Thyroid gland (tissue), 4 donors: ENCODE measurements at regions not wholly inside any gene's neighbourhood (a gene's known extent, or its start where the extent isn't known, plus 50 kb on each side); places are given as distances from the start of the nearest gene placed in this dataset.
"Not testable (repeated sequence)": the region's sequence is repeated elsewhere in the genome, so short reads cannot be mapped to it uniquely, and the experiment has no call there.

Experiments
- DNase-seq, 2 donors: peaks; one replicate each; pipeline ENCODE4 v3.0.0-alpha.2; 2019
- H3K27ac ChIP-seq, 3 donors: fragments of 200-600 bp; sonication (generic); 1 replicate in 2 of 3; 2 replicates in 1 of 3; pipeline ENCODE4 v1.5.1; 2016 to 2019; ENCODE audit warnings: mild to moderate bottlenecking in 1 of 3, moderate library complexity in 1 of 3
- H3K27me3 ChIP-seq: fragments of 200-600 bp; sonication (generic); one replicate; pipeline ENCODE4 v1.5.1; 2019
- H3K36me3 ChIP-seq, 2 donors: fragments of 200-600 bp; sonication (generic); one replicate each; pipeline ENCODE4 v1.5.1; 2016 to 2019
- H3K4me1 ChIP-seq, 2 donors: fragments of 200-600 bp; sonication (generic); one replicate each; pipeline ENCODE4 v1.5.1; 2017 to 2019
- H3K4me3 ChIP-seq, 3 donors: fragments of 200-600 bp; sonication (generic); replicated peaks in 1 of 3; 1 replicate in 2 of 3; 2 replicates in 1 of 3; pipeline ENCODE4 v1.5.1; 2016; ENCODE audit warnings: mild to moderate bottlenecking in 1 of 3
- H3K9me3 ChIP-seq: fragments of 200-600 bp; sonication (generic); one replicate; pipeline ENCODE4 v1.5.1; 2017
- POLR2A ChIP-seq, 2 donors: fragments of 450-650 bp; IDR thresholded peaks; one replicate each; pipeline ENCODE4 v1.6.1; 2017; ENCODE audit warnings: antibody characterized with exemption in 2 of 2, mild to moderate bottlenecking in 2 of 2, moderate library complexity in 1 of 2
- WGBS, 2 donors: methylation state at CpG; one replicate each; pipeline ENCODE4 v1.1.5; 2017; 5-methylcytosine and 5-hydroxymethylcytosine counted together
- intact Hi-C: fragments of 100-400 bp; cut with DNase I; formaldehyde crosslinking; loops from one replicate; pipeline ENCODE4 v1.15.1; 2023
- TF ChIP-seq, protein P1 (sequence below), 6 experiments: fragments of 200-600 bp in 3 of 6; fragments of 450-650 bp in 3 of 6; sonication (generic) in 3 of 6; IDR thresholded peaks; one replicate each; pipeline ENCODE4 v1.5.1; 2016 to 2019; ENCODE audit warnings: antibody characterized with exemption in 6 of 6, mild to moderate bottlenecking in 2 of 6, inconsistent platforms in 1 of 6, moderate library complexity in 1 of 6

DNA sequence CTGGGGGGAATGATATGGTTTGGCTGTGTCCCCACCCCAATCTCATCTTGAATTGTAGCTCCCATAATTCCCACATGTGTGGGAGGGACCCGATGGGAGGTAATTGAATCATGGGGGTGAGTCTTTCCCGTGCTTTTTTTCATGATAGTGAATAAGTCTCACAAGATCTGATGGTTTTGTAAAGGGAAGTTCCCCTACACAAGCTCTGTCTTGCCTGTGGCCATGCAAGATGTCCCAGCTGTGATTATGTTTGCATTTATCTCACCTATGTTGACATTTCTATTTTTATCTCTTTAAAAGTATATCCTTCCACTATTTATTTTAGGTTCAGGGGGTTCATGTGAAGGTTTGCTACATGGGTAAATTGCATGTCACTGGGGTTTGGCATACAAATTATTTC is 323.9 kb upstream of the GLI3 start:
- Histone ChIP-seq H3K4me3 (no peak overlapping the region), H3K9me3 (no peaks in the 10 kb centered on the region), H3K4me1 (no peaks in the 10 kb centered on the region), H3K27ac (no peak overlapping the region), H3K27me3 (no peaks in the 10 kb centered on the region), H3K36me3 (no peaks in the 10 kb centered on the region)
- WGBS, 2 donors, result 93 to 98% methylated on average over 2 of the region's 2 CpGs
- TF ChIP-seq POLR2A (IDR thresholded peaks at IDR 0.05), result no peak
- intact Hi-C loops, result no loop called here
- DNase-seq, result no peak

DNA sequence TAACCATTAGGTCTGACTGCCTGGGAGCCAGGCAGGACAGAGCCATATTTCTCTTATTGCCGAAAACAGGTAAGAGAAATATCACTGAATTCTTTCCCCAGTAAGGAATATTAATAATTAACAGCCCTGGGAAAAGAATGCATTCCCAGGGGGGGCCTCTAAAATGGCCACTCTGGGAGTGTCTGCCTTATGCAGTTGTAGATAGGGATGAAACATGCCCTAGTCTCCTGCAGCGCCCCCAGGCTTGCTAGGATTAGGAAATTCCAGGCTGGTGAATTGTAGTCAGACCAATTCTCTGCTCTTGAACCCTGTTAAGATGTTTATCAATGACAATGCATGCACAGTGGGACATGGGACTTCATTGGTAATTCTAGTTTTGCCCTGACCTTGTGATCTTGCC is 317.9 kb upstream of the GLI3 start:
- H3K4me1 ChIP-seq, intact Hi-C loops, H3K36me3 ChIP-seq, H3K9me3 ChIP-seq, DNase-seq, H3K4me3 ChIP-seq, H3K27me3 ChIP-seq, H3K27ac ChIP-seq: not testable (repeated sequence)
- 86 to 91% methylated on average over 2 of the region's 2 CpGs for WGBS, 2 donors

DNA sequence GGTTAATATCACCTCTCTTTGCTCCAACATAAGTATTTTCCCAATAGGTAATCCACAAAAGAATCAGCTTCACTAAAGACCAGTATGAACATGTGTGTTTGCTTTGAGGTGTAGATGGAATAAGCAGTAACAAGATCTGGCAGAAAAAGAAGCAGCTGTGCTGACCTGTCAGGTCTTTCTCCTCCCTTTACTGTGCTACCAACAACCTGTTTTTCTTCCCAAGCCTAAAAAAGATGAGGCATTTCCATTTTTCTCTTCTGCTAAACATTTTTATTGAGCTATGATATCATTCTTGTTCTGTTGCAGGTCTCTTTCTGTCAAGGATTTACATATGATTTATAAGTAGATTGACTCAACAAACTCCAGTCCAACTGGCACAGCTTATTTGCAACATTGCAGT is 315.2 kb upstream of the GLI3 start:
- DNase-seq, result no peak
- H3K36me3 ChIP-seq, result no peaks in the 10 kb centered on the region
- H3K27ac ChIP-seq, result no peak overlapping the region
- intact Hi-C loops, result no loop called here
- H3K4me3 ChIP-seq, result no peak overlapping the region
- no peaks in the 10 kb centered on the region for H3K27me3 ChIP-seq
- TF ChIP-seq POLR2A (IDR thresholded peaks at IDR 0.05), result no peak
- TF ChIP-seq, protein P1, sequence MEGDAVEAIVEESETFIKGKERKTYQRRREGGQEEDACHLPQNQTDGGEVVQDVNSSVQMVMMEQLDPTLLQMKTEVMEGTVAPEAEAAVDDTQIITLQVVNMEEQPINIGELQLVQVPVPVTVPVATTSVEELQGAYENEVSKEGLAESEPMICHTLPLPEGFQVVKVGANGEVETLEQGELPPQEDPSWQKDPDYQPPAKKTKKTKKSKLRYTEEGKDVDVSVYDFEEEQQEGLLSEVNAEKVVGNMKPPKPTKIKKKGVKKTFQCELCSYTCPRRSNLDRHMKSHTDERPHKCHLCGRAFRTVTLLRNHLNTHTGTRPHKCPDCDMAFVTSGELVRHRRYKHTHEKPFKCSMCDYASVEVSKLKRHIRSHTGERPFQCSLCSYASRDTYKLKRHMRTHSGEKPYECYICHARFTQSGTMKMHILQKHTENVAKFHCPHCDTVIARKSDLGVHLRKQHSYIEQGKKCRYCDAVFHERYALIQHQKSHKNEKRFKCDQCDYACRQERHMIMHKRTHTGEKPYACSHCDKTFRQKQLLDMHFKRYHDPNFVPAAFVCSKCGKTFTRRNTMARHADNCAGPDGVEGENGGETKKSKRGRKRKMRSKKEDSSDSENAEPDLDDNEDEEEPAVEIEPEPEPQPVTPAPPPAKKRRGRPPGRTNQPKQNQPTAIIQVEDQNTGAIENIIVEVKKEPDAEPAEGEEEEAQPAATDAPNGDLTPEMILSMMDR (IDR thresholded peaks at IDR 0.05), result no peak
- no peaks in the 10 kb centered on the region for H3K4me1 ChIP-seq
- H3K9me3 ChIP-seq, result no peaks in the 10 kb centered on the region

DNA sequence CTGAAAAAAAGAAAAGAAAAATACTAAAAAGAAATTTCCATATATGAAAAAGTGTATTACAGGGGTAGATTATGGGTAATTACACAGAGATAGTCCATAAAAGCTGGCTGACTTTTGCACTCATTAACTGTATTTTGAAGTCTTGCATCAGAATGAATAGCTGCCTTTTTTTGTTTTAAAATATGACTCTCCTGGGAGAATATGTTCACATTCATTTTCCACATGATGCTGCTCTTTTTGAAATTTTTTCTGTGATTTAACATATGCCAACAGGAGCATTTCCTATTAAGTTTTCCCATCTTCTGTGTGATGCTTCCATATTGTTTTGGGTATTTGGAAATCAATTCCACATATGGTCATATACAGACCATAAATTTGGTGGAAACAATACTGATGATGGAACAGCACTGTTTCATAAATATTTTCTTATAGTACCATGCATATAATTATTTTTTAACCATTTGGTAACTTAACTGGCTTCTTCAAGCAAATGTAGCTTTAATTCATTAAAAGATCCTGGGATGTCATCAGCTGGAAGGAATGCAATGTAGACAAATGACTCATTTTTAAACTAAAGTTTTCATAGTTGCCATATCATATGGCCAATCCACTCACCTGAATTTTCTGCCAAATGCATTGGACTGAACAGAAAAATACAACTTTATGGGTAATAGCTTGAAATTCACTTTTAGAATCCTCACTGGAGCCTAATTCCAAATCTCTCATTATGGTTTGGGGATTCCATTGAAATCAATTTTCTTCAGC is 313.9 kb upstream of the GLI3 start:
- H3K36me3 ChIP-seq, result no peaks in the 10 kb centered on the region
- no peaks in the 10 kb centered on the region for H3K4me1 ChIP-seq
- H3K9me3 ChIP-seq, result no peaks in the 10 kb centered on the region
- DNase-seq, result no peak
- H3K27ac ChIP-seq, result no peak overlapping the region
- H3K4me3 ChIP-seq, result no peak overlapping the region
- H3K27me3 ChIP-seq, result no peaks in the 10 kb centered on the region
- intact Hi-C loops, result no loop called here
- TF ChIP-seq, protein P1 (IDR thresholded peaks at IDR 0.05), result no peak
- no peak for TF ChIP-seq POLR2A (IDR thresholded peaks at IDR 0.05)

DNA sequence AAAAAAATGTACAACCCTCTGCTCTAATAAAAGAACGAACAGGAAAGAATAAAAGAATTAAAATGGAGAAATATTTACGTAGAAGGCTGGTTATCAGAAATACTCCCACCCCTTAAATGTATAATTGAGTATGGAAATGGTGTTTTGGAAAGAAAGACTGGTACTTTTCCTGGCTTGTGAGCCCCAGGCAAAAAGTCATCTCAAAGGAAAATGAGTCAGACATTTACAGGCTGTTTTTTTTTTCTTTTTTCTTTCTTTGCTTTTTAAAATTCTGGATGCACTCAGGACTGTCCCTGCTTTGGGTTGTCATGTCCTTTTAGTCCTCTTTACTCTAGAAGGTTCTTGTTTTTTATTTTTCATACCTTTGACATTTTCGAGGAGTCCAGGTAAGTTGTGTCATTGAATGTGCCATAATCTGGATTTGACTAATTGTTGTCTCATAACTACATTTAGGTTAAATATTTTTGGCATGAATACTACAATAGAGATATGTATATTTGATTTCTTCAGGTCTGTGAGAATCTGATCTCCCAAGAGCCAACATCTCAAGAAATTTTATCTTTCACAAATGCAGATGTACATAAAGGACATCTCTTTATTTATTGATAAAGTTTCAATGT is 313.0 kb upstream of the GLI3 start:
- H3K36me3 ChIP-seq, result no peaks in the 10 kb centered on the region
- 84 to 85% methylated on average over 3 of the region's 3 CpGs for WGBS, 2 donors
- no peak overlapping the region for H3K27ac ChIP-seq
- H3K27me3 ChIP-seq, result no peaks in the 10 kb centered on the region
- DNase-seq, result no peak
- no peaks in the 10 kb centered on the region for H3K4me1 ChIP-seq
- no peaks in the 10 kb centered on the region for H3K9me3 ChIP-seq
- H3K4me3 ChIP-seq, result no peak overlapping the region
- no peak for TF ChIP-seq POLR2A (IDR thresholded peaks at IDR 0.05)
- TF ChIP-seq, protein P1 (IDR thresholded peaks at IDR 0.05), result no peak
- intact Hi-C loops, result no loop called here

DNA sequence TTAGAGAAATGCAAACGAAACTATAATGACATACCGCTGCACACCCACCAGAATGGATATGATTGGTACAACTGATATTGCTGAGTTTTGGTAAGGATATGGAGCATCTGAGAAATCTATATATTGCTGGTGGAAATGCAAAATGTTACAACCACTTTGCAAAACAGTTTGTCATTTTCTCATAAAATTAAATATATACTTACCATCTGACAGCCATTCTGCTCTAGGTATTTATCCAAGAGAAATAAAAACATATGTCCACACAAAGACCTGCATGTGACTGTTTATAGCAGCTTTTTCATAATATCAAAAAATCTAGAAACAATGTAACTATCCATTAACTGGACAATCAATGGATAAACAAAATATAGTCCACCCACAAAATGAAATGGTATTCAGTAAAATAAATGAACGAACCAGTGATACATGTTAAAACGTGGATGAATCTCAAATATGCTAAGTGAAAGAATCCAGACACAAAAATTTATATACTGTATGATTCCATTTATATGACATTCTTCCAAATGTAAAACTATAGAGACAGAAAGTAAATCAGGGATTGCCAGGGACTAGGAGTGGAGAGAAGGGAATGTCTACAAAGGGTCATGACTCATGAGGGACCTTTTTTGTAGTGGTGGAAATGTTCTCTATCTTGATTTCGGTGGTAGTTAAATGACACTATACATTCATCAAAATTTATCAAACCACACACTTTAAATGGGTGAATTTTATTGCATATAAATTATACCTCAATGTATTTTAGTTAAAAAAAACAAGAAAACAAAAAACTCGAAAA is 312.0 kb upstream of the GLI3 start:
- Histone ChIP-seq H3K36me3 (no peaks in the 10 kb centered on the region), H3K4me1 (no peaks in the 10 kb centered on the region), H3K9me3 (no peaks in the 10 kb centered on the region), H3K27me3 (no peaks in the 10 kb centered on the region), H3K27ac (no peak overlapping the region), H3K4me3 (no peak overlapping the region)
- TF ChIP-seq, protein P1 (IDR thresholded peaks at IDR 0.05), result no peak
- no peak for TF ChIP-seq POLR2A (IDR thresholded peaks at IDR 0.05)
- intact Hi-C loops, result no loop called here
- DNase-seq, result no peak
- WGBS, 2 donors, result 90 to 93% methylated on average over 6 of the region's 6 CpGs
